ENCODE measurements at regions not wholly inside any gene's neighbourhood (a gene's known extent, or its start where the extent isn't known, plus 50 kb on each side); places are given as distances from the start of the nearest gene placed in this dataset.

DNA sequence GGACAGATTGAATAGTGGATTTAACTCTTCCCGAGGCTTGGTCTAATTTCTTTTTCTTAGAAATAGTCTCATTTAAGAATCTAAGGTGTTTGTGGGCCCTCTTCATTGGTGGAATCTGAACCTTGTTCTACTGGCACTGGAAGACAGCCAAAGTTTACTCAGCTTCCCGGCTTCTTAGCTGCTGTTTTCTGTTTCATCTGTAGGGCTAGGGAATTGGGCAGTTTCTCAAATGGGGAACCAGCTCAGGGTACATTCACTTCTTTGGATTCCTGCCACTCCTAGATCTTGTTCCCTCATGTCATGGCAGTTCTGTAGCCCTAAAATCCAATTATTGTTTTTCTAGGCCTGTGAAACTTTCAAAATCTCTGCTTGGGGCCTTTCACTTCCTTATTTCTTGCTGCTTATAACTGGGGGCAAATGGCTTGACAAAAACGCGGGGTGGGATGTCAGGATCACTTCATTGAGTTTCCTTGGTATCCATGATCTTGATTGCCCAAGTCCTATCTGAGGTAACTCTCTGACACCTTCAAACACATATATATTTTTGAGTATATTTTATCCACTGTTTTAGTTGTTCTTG, 985.0 kb downstream of the C4orf33 start:
- Histone ChIP-seq H3K9me3 (replicated peaks in 1 of 11) (no peaks in the 10 kb centered on the region), H3K4me1 (no peaks in the 10 kb centered on the region), H3K36me3 (no peaks in the 10 kb centered on the region), H3K27ac (no peak overlapping the region), H4K20me1 (no peaks in the 10 kb centered on the region), H3K9ac (no peak overlapping the region), H3K4me2 (no peak overlapping the region), H3K27me3 (no peaks in the 10 kb centered on the region), H3K4me3 (no peak overlapping the region)
- no peak for TF ChIP-seq Cebpa-rat (IDR thresholded peaks at IDR 0.05)

DNA sequence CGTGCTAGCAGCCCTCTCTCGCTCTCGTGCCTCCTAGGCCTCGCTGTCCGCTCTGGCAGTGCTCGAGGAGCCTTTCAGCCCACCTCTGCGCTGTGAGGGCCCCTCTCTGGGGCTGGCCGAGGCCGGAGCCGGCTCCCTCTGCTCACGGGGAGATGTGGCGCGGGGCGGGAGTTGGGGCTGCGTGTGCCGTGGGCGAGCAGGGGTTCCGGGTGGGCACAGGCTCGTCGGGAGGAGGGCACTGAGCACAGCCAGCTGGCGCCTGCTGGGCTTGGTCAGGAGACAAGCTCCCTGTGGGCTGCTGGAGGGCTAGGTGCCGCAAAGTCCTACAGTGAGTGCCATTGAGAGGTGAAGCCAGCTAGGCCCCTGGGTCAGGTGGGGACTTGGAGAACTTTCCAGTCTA, 994.5 kb downstream of the C4orf33 start:
- TF ChIP-seq Cebpa-rat (IDR thresholded peaks at IDR 0.05): no peak
- no peaks in the 10 kb centered on the region for H4K20me1 ChIP-seq
- H3K27ac ChIP-seq: no peak overlapping the region
- no peaks in the 10 kb centered on the region for H3K4me1 ChIP-seq
- H3K4me2 ChIP-seq: no peak overlapping the region
- no peaks in the 10 kb centered on the region for H3K27me3 ChIP-seq
- no peak overlapping the region for H3K4me3 ChIP-seq
- H3K36me3 ChIP-seq: no peaks in the 10 kb centered on the region
- peaks cover 0 to 13% (median 5%) of the 10 kb centered on the region in 11 experiments; a peak in 8 of 22 replicates for H3K9me3 ChIP-seq (replicated peaks in 1 of 11)
- no peak overlapping the region for H3K9ac ChIP-seq

DNA sequence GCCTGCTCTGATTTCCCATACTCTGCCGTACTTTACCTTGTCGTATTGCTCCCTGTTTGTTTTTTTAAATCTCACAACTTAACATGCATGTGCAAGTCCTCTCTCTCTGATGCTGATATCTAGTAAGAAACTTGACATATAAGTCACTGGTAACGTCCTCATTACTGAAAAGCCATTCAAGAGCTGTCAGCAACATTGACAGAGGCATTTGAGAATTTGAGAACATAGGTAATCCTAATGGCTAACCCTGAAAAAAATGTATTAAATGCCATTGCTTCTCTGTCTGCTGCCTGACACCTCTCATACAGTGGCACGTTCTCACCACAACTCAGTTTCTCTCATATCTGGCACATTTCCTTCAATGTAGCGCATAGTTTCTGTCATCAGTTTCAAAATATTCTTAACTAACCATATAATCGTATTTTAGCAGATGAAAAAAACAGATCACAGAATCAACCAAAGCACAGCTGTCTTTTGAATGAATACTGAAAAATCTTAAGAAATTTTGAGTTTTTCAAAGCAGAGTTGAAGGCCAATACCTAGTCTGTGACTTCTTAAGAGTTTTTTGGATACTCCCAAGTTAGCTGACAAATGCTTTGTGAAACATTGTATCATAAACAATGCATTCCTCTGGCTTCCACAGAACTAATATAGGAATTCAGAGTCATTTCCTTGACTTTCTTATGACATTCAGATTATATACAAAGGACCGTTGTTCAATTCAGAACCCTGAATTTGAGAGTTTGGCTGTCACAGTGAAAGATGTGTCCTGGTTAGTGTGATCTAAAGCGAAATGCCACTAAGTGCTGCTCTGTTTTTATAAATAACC, 996.4 kb downstream of the C4orf33 start:
- no peak overlapping the region for H3K27ac ChIP-seq
- no peak overlapping the region for H3K4me3 ChIP-seq
- H3K27me3 ChIP-seq: no peaks in the 10 kb centered on the region
- peaks cover 0 to 13% (median 5%) of the 10 kb centered on the region in 11 experiments; a peak in 8 of 22 replicates for H3K9me3 ChIP-seq (replicated peaks in 1 of 11)
- no peaks in the 10 kb centered on the region for H3K36me3 ChIP-seq
- no peaks in the 10 kb centered on the region for H4K20me1 ChIP-seq
- H3K4me2 ChIP-seq: no peak overlapping the region
- TF ChIP-seq Cebpa-rat (IDR thresholded peaks at IDR 0.05): no peak
- no peaks in the 10 kb centered on the region for H3K4me1 ChIP-seq
- no peak overlapping the region for H3K9ac ChIP-seq

DNA sequence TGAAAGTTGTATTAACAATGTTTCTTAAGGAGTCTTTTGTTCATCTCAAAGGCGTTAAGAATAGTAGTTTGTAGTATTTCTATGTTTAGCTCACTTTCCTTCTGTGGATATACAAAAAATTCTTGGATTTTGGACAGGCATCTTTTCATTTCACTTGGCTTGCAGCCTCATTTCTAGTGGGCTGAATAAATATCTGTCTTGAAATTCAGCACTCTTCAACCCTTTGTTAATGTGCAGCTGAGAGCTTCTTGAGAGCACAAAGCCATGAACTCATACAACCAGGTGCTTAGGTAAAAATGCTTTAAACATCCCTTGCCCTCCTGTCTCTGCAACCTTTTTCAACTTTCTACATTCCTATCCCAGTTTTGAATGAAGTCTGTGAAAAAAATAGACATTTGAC, 1003.2 kb downstream of the C4orf33 start:
- no peak overlapping the region for H3K9ac ChIP-seq
- H3K4me3 ChIP-seq: no peak overlapping the region
- no peak overlapping the region for H3K4me2 ChIP-seq
- no peaks in the 10 kb centered on the region for H4K20me1 ChIP-seq
- no peaks in the 10 kb centered on the region for H3K36me3 ChIP-seq
- no peak for TF ChIP-seq Cebpa-rat (IDR thresholded peaks at IDR 0.05)
- H3K4me1 ChIP-seq: no peaks in the 10 kb centered on the region
- H3K27ac ChIP-seq: no peak overlapping the region
- H3K9me3 ChIP-seq (replicated peaks in 1 of 11): no peaks in the 10 kb centered on the region
- no peaks in the 10 kb centered on the region for H3K27me3 ChIP-seq

DNA sequence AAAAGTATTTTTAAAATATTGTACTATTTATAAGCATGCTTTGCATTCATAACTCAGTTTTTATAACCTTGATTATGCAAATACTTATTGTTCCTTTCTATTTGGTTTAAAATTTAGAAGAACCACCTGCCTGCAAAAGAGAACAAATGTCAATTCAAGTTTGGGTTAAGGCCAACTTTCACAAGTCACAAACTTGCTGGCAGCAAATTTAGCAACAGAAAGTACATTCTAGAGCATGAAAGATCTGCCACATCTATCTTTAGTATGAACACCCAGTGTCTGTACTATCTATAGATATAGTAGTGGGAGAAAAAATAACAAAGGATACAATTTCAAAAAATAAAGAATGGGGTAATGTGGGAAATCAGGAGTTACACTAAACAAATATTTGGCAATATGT, 1014.2 kb downstream of the C4orf33 start:
- H3K9ac ChIP-seq: no peak overlapping the region
- H3K4me1 ChIP-seq: peaks cover 0 to 8% (median 0%) of the 10 kb centered on the region in 10 experiments; a peak in 2 of 20 replicates
- TF ChIP-seq Cebpa-rat (IDR thresholded peaks at IDR 0.05): no peak
- no peaks in the 10 kb centered on the region for H4K20me1 ChIP-seq
- no peaks in the 10 kb centered on the region for H3K36me3 ChIP-seq
- H3K4me2 ChIP-seq: no peak overlapping the region
- H3K4me3 ChIP-seq: no peak overlapping the region
- H3K9me3 ChIP-seq (replicated peaks in 1 of 11): 0 out of 22 replicates have a peak, but pooled peaks cover 0 to 4% (median 0%) of the 10 kb centered on the region in 11 experiments
- no peaks in the 10 kb centered on the region for H3K27me3 ChIP-seq
- H3K27ac ChIP-seq: no peak overlapping the region

DNA sequence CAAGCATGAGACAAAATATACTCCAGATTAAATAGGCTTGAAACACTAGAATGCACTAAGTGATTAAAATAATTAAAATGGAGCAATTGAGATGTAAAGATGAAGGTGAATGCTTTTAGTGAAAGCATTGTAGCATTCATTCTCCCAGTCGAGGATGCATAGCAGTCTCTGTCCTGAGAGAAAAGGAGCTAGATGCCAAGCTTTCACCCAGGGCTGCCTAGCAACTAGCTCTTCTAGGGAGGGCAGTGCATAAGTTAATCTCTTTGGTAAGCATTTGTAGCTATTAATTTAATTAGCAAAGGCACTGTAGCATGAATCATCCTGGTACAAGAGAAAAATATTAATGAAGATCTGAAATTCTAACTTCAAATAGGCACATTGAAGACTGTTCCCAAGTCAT, 1014.8 kb downstream of the C4orf33 start:
- H3K9ac ChIP-seq: no peak overlapping the region
- H4K20me1 ChIP-seq: no peaks in the 10 kb centered on the region
- no peak for TF ChIP-seq Cebpa-rat (IDR thresholded peaks at IDR 0.05)
- no peak overlapping the region for H3K4me3 ChIP-seq
- peaks cover 0 to 8% (median 0%) of the 10 kb centered on the region in 10 experiments; a peak in 2 of 20 replicates for H3K4me1 ChIP-seq
- H3K4me2 ChIP-seq: no peak overlapping the region
- H3K9me3 ChIP-seq (replicated peaks in 1 of 11): 0 out of 22 replicates have a peak, but pooled peaks cover 0 to 4% (median 0%) of the 10 kb centered on the region in 11 experiments
- no peaks in the 10 kb centered on the region for H3K27me3 ChIP-seq
- H3K27ac ChIP-seq: no peak overlapping the region
- H3K36me3 ChIP-seq: no peaks in the 10 kb centered on the region

DNA sequence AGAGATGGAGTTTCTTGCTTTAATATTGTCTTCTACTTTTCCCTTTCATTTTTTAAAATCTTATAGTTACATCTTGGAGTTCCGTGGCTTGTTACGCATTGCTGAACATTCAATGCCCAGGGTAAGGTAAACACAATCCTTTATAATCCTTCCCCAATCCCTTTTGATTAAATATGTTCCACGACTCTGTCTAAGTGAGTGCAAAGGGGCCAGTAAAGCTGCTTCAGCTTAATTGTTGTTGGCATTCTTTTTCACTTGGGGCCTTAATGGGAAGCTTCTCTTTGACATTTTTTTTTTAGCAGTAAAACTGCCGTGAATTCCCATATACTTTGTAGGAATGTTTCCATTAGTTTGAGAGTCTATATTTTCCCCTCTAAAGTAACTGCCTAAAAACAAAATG, 1028.1 kb downstream of the C4orf33 start:
- H3K27me3 ChIP-seq: no peaks in the 10 kb centered on the region
- TF ChIP-seq Cebpa-rat (IDR thresholded peaks at IDR 0.05): no peak

DNA sequence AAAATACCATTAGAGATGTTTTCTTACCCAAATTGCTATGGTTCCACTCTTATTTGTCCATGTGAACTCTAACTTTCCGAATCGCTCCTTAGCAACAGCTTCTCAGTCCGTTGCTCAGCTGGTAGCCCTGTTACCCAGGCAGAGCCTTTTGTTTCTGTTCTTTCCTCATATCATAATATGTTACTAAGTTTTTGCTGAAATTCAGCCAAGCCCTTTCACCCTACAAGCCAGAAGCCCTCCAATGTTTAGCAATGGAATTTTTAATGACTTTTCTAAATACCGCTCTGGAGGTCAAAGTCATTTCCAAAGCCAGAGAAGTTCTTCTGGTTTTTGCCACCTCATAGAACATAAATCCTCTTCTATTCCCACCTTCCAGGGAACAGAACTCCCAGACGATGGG, 1029.5 kb downstream of the C4orf33 start:
- Histone ChIP-seq H3K9ac (no peak overlapping the region), H3K27me3 (no peaks in the 10 kb centered on the region), H3K4me1 (no peaks in the 10 kb centered on the region), H3K36me3 (no peaks in the 10 kb centered on the region), H3K4me2 (no peak overlapping the region), H3K27ac (no peak overlapping the region), H4K20me1 (no peaks in the 10 kb centered on the region), H3K4me3 (no peak overlapping the region), H3K9me3 (replicated peaks in 1 of 11) (no peaks in the 10 kb centered on the region)
- TF ChIP-seq Cebpa-rat (IDR thresholded peaks at IDR 0.05): no peak

More for the DNA sequence above, 1028.1 kb downstream of the C4orf33 start:
- no peaks in the 10 kb centered on the region for H3K36me3 ChIP-seq
- H3K9me3 ChIP-seq (replicated peaks in 1 of 11): no peaks in the 10 kb centered on the region
- no peak overlapping the region for H3K4me2 ChIP-seq
- no peaks in the 10 kb centered on the region for H3K4me1 ChIP-seq
- no peak overlapping the region for H3K27ac ChIP-seq
- H4K20me1 ChIP-seq: no peaks in the 10 kb centered on the region
- H3K4me3 ChIP-seq: no peak overlapping the region
- H3K9ac ChIP-seq: no peak overlapping the region

DNA sequence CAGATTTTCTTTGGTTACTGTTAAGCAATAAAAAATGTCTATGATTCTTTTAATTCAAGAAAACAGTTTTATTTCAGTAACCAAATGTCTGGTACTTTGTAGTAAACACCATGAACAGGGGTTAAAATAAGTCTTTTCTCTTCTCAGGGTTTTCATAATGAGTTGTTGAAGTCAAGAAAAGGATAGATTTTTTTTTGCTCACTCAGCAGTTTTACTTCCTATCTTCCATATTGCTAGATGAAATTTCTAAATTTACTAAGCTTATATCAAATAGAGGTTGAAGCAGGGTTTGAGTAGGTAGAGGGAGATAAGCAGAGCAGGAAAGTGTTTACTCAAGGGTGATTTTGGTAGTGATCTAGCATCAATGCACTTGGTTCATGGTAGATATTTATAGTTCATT, 1031.3 kb downstream of the C4orf33 start:
- Histone ChIP-seq H3K27me3 (no peaks in the 10 kb centered on the region), H3K4me2 (no peak overlapping the region), H3K4me1 (peaks cover 0 to 14% (median 11%) of the 10 kb centered on the region in 10 experiments; a peak in 12 of 20 replicates), H3K36me3 (no peaks in the 10 kb centered on the region), H3K27ac (no peak overlapping the region), H3K9ac (no peak overlapping the region), H3K4me3 (no peak overlapping the region), H4K20me1 (no peaks in the 10 kb centered on the region), H3K9me3 (replicated peaks in 1 of 11) (peaks cover 0 to 6% (median 0%) of the 10 kb centered on the region in 11 experiments; a peak in 1 of 22 replicates)
- TF ChIP-seq Cebpa-rat (IDR thresholded peaks at IDR 0.05): no peak

Data from BLaER1 treated with 17β-estradiol and CSF1 and Interleukin-3, amounts not matched to agents 10 nM and 100 nM (cell line).